Natural killer cell (primary cell): ENCODE measurements at regions not wholly inside any gene's neighbourhood (a gene's known extent, or its start where the extent isn't known, plus 50 kb on each side); places are given as distances from the start of the nearest gene placed in this dataset.

ENCODE experiments used
- ATAC-seq, 3 donors: fragments of 150-1000 bp in 2 of 3; fragments of 200-7000 bp in 1 of 3; cut with Tn5 transposase; 1 replicate in 1 of 3; 2 replicates in 2 of 3; pipeline ENCODE4 v1.10.0; 2021; ENCODE audit warnings: mild to moderate bottlenecking in 2 of 3, moderate library complexity in 2 of 3
- DNase-seq, 2 donors: peaks; one replicate each; pipeline versions ENCODE4 v3.0.0 to v3.0.0-alpha.2; 2013 to 2021; ENCODE audit warnings: mixed read lengths in 1 of 2
- H3K27ac ChIP-seq: one replicate; pipeline ENCODE4 v1.5.1; 2013; ENCODE audit warnings: mild to moderate bottlenecking, low read length
- H3K27me3 ChIP-seq: one replicate; pipeline ENCODE4 v1.6.1; 2013; ENCODE audit warnings: low read length; ENCODE audit not compliant: control insufficient read depth, insufficient read depth
- H3K36me3 ChIP-seq: one replicate; pipeline ENCODE4 v1.6.1; 2013; ENCODE audit warnings: low read length; ENCODE audit not compliant: control insufficient read depth, insufficient read depth
- H3K4me1 ChIP-seq: one replicate; pipeline ENCODE4 v1.6.1; 2013; ENCODE audit warnings: low read length; ENCODE audit not compliant: control insufficient read depth, insufficient read depth
- H3K4me3 ChIP-seq: one replicate; pipeline ENCODE4 v1.5.1; 2013; ENCODE audit warnings: low read length
- H3K9me3 ChIP-seq: one replicate; pipeline ENCODE4 v1.6.1; 2013; ENCODE audit warnings: low read length; ENCODE audit not compliant: control insufficient read depth, insufficient read depth
- H3K27ac Mint-ChIP-seq, 2 donors: one replicate each; pipeline ENCODE4 v1.8.0; 2022; ENCODE audit warnings: mild to moderate bottlenecking in 2 of 2, mixed read lengths in 2 of 2, moderate library complexity in 1 of 2
- H3K27me3 Mint-ChIP-seq, 2 donors: one replicate each; pipeline ENCODE4 v1.8.0; 2022; ENCODE audit warnings: low read depth in 2 of 2, mixed read lengths in 2 of 2
- H3K36me3 Mint-ChIP-seq: one replicate; pipeline ENCODE4 v1.8.0; 2022; ENCODE audit warnings: mixed read lengths
- H3K4me1 Mint-ChIP-seq, 2 donors: one replicate each; pipeline ENCODE4 v1.8.0; 2022; ENCODE audit warnings: mixed read lengths in 2 of 2
- H3K4me3 Mint-ChIP-seq: one replicate; pipeline ENCODE4 v1.8.0; 2022; ENCODE audit warnings: mild to moderate bottlenecking, moderate library complexity, mixed read lengths
- H3K9me3 Mint-ChIP-seq, 2 donors: one replicate each; pipeline ENCODE4 v1.8.0; 2022; ENCODE audit warnings: mixed read lengths in 2 of 2
- WGBS: methylation state at CpG from one replicate; pipeline ENCODE4 v1.1.7; 2013; ENCODE audit warnings: missing lambda C conversion rate; ENCODE audit not compliant: insufficient coverage; 5-methylcytosine and 5-hydroxymethylcytosine counted together
- intact Hi-C: fragments of 100-400 bp; cut with micrococcal nuclease; formaldehyde crosslinking; loops from one replicate; pipeline ENCODE4 v1.14.2; 2022
- TF ChIP-seq, protein P1 (sequence below): fragments of 200-600 bp; IDR thresholded peaks from one replicate; pipeline ENCODE4 v1.8.0; 2022; ENCODE audit warnings: antibody characterized with exemption

DNA sequence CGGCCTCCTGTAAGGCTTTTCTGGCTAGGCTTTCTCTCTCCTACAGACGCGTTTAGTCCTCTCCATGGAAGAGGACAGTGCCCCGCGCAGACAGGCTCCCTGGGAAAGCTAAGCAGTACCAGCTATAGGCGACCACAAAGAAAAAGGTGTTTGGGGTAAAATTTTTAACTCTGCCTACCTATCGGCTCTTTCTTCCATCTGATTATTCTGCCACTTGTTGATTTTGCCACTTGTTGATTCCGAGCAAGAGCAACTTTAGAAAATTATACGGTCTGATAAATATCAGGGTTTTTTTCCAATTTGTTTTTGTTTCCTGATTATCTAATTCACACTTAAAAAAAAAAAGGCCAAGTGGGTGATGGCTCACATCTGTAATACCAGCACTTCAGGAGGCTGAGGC, 1600.5 kb upstream of the TENM3 start:
- TF ChIP-seq, protein P1, sequence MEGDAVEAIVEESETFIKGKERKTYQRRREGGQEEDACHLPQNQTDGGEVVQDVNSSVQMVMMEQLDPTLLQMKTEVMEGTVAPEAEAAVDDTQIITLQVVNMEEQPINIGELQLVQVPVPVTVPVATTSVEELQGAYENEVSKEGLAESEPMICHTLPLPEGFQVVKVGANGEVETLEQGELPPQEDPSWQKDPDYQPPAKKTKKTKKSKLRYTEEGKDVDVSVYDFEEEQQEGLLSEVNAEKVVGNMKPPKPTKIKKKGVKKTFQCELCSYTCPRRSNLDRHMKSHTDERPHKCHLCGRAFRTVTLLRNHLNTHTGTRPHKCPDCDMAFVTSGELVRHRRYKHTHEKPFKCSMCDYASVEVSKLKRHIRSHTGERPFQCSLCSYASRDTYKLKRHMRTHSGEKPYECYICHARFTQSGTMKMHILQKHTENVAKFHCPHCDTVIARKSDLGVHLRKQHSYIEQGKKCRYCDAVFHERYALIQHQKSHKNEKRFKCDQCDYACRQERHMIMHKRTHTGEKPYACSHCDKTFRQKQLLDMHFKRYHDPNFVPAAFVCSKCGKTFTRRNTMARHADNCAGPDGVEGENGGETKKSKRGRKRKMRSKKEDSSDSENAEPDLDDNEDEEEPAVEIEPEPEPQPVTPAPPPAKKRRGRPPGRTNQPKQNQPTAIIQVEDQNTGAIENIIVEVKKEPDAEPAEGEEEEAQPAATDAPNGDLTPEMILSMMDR = no peak
- DNase-seq (no peak), ATAC-seq (no peak)
- H3K27me3 ChIP-seq = no peaks in the 10 kb centered on the region
- Mint-ChIP-seq H3K9me3 (peaks cover 4% of the 10 kb centered on the region in 2 donors), H3K4me3 (no peak overlapping the region), H3K4me1 (no peaks in the 10 kb centered on the region), H3K27ac (no peak overlapping the region), H3K27me3 (no peaks in the 10 kb centered on the region), H3K36me3 (no peaks in the 10 kb centered on the region)
- no peaks in the 10 kb centered on the region for H3K4me1 ChIP-seq
- no peak overlapping the region for H3K4me3 ChIP-seq
- H3K9me3 ChIP-seq = no peaks in the 10 kb centered on the region
- WGBS = 93% methylated on average over 7 of the region's 9 CpGs
- no peaks in the 10 kb centered on the region for H3K36me3 ChIP-seq
- intact Hi-C loops = no loop called here
- H3K27ac ChIP-seq = no peak overlapping the region

DNA sequence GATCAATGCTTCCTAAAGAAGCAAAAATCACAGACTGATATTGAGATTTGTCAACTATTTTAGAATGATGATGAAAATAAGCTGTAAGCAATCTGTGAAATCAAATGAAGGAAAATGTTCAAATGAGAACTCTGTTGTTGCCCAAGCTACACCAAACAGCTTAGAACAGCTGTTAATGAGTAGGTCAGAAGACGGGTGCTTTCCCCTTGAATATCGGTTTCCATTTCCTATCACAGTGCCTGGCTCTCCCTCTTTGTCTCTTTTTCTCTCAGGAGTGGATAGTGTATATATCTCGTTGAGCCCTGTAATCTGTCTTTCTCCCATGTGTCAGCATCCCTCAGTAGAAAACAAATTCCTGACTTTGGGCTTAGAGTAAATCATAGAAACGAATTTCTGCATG, 1592.9 kb upstream of the TENM3 start:
- TF ChIP-seq, protein P1 = no peak
- DNase-seq = no peak
- H3K9me3 Mint-ChIP-seq = peaks cover 0 to 2% of the 10 kb centered on the region in 2 donors
- no peaks in the 10 kb centered on the region for H3K36me3 ChIP-seq
- H3K27ac Mint-ChIP-seq = no peak overlapping the region
- no peak overlapping the region for H3K27ac ChIP-seq
- WGBS = 86% methylated on average over 4 of the region's 4 CpGs
- no peak for ATAC-seq
- no peaks in the 10 kb centered on the region for H3K4me1 Mint-ChIP-seq
- peaks cover 2% of the 10 kb centered on the region for H3K9me3 ChIP-seq
- H3K4me3 Mint-ChIP-seq = no peak overlapping the region
- H3K4me3 ChIP-seq = no peak overlapping the region
- intact Hi-C loops = no loop called here
- H3K4me1 ChIP-seq = no peaks in the 10 kb centered on the region
- no peaks in the 10 kb centered on the region for H3K36me3 Mint-ChIP-seq
- no peaks in the 10 kb centered on the region for H3K27me3 Mint-ChIP-seq
- H3K27me3 ChIP-seq = no peaks in the 10 kb centered on the region

DNA sequence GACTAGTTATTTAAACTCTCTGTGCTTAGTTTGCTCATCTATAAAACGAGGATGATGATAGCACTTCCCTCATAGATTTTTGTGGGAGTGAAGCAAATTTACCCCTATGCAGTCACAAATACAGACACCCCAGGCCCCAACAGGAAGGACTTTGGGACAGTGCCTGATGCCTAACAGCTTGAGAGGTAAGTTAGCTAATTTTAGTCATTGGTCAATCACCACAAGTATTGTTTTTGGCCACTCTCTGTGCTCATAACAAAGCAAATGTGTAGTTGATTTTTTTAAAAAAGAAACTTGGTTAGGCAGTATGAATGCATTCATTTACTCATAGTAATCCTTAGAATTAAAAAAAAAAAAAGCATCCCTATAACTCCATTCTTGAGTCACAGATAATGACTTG, 1590.7 kb upstream of the TENM3 start:
- ATAC-seq (no peak), DNase-seq (no peak)
- no CpG with 5 or more reads among the region's 1 CpG for WGBS
- Mint-ChIP-seq H3K4me1 (no peaks in the 10 kb centered on the region), H3K4me3 (no peak overlapping the region), H3K36me3 (no peaks in the 10 kb centered on the region), H3K27ac (no peak overlapping the region), H3K27me3 (no peaks in the 10 kb centered on the region), H3K9me3 (peaks cover 0 to 2% of the 10 kb centered on the region in 2 donors)
- Histone ChIP-seq H3K4me3 (no peak overlapping the region), H3K9me3 (peaks cover 2% of the 10 kb centered on the region), H3K36me3 (no peaks in the 10 kb centered on the region), H3K27ac (no peak overlapping the region), H3K4me1 (no peaks in the 10 kb centered on the region), H3K27me3 (no peaks in the 10 kb centered on the region)
- intact Hi-C loops = no loop called here
- TF ChIP-seq, protein P1 = no peak

DNA sequence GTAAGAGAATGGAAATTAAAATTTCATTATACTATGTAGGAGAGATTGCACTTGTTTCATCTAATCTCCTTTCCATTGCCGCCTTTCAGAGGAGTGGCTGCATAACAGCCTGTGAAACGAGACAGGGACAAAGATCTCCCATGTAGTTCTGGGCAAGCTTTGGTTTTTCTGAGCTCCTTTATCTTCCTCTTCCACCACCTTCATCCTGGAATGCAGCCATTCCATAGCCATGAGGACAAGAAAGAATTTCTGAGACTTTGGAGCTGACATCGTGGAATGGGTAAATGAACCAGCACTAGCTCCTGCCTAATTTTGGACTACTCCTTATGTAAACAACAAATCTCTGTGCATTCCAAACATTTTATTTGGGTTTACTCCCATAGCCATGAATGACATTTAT, 1587.3 kb upstream of the TENM3 start:
- Mint-ChIP-seq H3K4me3 (no peak overlapping the region), H3K27me3 (no peaks in the 10 kb centered on the region)
- WGBS = 92% methylated on average over 3 of the region's 3 CpGs

More for the DNA sequence above, 1587.3 kb upstream of the TENM3 start:
- Histone ChIP-seq H3K4me1 (no peaks in the 10 kb centered on the region), H3K27me3 (no peaks in the 10 kb centered on the region), H3K9me3 (peaks cover 2% of the 10 kb centered on the region), H3K27ac (no peak overlapping the region), H3K4me3 (no peak overlapping the region), H3K36me3 (no peaks in the 10 kb centered on the region)
- TF ChIP-seq, protein P1 = no peak
- Mint-ChIP-seq H3K4me1 (no peaks in the 10 kb centered on the region), H3K36me3 (no peaks in the 10 kb centered on the region), H3K9me3 (peaks cover 3% of the 10 kb centered on the region in 2 donors), H3K27ac (no peak overlapping the region)
- DNase-seq (no peak), ATAC-seq (no peak)
- intact Hi-C loops = no loop called here
